OCI-LY7 (cell line): ENCODE measurements at regions not wholly inside any gene's neighbourhood (a gene's known extent, or its start where the extent isn't known, plus 50 kb on each side); places are given as distances from the start of the nearest gene placed in this dataset.

Source experiments
- CTCF ChIP-seq: fragments of 200-600 bp; sonication (generic); conservative IDR thresholded peaks from 2 replicates; pipeline ENCODE4 v1.5.1; 2014; ENCODE audit warnings: mild to moderate bottlenecking, antibody characterized with exemption, low read length, moderate library complexity, mixed read lengths
- EZH2phosphoT487 ChIP-seq: fragments of 200-600 bp; sonication (generic); IDR thresholded peaks from 2 replicates; pipeline ENCODE4 v1.6.1; 2018; ENCODE audit warnings: low read depth, borderline replicate concordance, mild to moderate bottlenecking, mixed run types, antibody characterized with exemption, low read length, moderate library complexity, mixed read lengths

GRCh38 chr10:83229991-83230390 is 909.3 kb upstream of the GHITM start:
- no peak for TF ChIP-seq CTCF
- TF ChIP-seq EZH2phosphoT487 = no peak
